Stimulated activated CD8-positive, alpha-beta memory T cell treated with anti-CD3 and anti-CD28 coated beads, Interleukin-2, amount 100 ng/mL, for 48 hours (primary cell): ENCODE measurements at regions not wholly inside any gene's neighbourhood (a gene's known extent, or its start where the extent isn't known, plus 50 kb on each side); places are given as distances from the start of the nearest gene placed in this dataset.

Source experiments
- DNase-seq, 2 donors: peaks; one replicate each; pipeline ENCODE4 v3.0.0-alpha.2; 2020; ENCODE audit warnings: low read depth in 2 of 2

GRCh38 chr18:76573325-76574025 is 78.4 kb upstream of the ZNF516 start:
- DNase-seq, result no peak

GRCh38 chr18:76572518-76573247 is 77.6 kb upstream of the ZNF516 start:
- no peak for DNase-seq

- no peak for DNase-seq
Observed at GRCh38 chr18:76571689-76572088, 76.6 kb upstream of the ZNF516 start.

DNA sequence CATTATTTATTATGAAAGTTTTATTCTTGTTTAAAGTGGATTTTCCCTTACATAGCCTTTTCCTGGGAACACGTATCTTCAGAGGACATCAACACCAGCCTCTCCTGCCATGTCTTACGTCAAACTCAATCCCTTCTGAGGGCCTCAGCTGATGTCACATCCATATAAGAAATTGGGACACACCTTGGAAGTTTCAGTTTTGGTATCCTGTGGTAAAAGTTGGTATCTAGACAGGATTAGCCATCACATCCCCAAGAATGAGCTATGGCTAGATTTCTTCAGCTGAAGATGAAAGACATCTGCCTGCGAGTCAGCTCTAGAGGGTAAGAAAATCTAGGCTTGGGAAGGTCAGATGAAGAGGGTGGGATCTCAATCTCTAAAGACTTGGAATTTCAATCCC is 75.8 kb upstream of the ZNF516 start:
- DNase-seq, result no peak

DNA sequence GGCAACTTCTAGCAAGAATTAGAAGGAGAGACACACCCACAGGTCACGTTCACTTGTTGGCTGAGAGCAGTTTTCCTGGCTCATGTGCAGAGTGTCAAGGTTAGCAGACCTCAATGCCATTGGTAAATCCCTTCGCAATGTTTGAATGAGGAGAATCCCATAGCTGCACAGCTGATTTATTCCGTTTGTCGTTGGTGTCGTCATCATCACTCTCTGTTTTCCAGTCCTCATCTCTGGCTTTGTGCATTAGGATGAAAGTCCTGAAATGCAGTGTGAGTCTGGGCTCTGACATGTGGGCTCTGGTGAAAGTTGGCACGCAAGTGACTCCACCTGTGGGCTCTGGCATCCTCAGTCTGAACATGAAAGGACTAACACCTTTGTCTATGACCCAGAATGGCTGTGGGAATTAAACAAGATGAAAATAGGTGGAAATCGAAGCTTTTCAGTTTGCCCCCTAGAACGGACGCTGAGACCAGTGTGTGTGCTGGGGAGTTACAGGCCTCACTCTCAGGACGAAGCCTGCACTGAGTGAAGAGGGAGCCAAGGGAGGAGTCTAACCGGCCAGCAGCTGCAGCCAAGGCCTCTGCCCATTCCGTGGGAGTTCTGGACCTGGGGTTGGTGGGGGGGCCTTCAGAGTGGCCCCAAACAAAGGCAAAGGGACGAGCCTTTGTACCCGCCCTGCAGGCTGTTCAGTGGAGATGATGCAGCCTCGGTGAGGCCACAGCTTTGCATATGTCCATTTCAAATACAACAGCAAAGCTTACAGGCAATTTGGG is 74.8 kb upstream of the ZNF516 start:
- no peak for DNase-seq

GRCh38 chr18:76568731-76569130 is 73.7 kb upstream of the ZNF516 start:
- no peak for DNase-seq

- DNase-seq, result no peak
Observed at GRCh38 chr18:76567835-76568445, 72.9 kb upstream of the ZNF516 start.

DNA sequence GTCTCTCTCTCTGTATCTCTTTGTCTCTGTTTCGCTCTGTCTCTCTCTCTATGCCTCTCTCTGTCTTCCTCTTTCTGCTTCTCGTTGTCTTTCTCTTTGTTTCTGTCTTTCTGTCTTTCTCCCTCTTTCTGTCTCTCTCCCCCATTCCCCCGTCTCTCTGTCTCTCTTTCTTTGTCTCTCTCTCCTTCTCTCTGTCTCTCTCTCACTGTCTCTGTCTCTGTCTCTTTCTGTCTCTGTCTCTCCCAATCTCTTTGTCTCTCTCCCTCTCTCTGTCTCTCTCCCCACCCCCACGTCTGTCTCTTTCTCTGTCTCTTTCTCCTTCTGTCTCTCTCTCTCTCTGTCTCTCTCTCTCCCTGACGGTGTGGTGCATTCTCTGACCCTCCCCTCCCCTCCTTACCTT is 71.9 kb upstream of the ZNF516 start:
- DNase-seq, result no peak

GRCh38 chr18:76565238-76566173 is 70.5 kb upstream of the ZNF516 start:
- DNase-seq, result no peak

DNA sequence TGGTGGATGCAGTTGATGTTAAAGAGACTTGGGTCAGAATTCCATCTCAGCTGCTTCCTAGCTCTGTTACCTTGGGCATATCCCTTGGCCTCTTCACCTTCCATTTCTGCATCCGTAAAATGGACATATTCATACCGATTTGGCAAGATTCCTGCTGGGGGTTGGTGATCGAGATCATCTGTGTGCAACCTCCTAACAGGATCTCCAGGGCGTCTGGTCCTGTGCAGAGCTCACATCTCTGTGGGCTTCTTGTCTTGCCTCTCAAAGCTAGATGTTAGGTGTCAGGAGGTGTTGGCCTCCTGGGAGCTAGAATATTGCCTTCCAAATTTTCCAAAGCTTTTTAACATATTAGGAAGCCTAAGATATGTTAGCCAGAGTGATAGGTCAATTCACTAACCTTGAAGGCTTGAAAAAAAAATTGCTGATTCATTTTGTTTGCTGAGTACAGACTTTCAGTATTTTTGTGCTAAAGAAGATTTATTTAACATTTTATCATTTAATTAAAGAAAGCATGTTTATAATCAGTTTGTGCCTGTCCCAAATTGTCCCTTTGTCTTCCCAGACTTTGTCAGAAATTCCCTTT is 69.7 kb upstream of the ZNF516 start:
- no peak for DNase-seq

GRCh38 chr18:76564117-76564516 is 69.1 kb upstream of the ZNF516 start:
- no peak for DNase-seq

DNA sequence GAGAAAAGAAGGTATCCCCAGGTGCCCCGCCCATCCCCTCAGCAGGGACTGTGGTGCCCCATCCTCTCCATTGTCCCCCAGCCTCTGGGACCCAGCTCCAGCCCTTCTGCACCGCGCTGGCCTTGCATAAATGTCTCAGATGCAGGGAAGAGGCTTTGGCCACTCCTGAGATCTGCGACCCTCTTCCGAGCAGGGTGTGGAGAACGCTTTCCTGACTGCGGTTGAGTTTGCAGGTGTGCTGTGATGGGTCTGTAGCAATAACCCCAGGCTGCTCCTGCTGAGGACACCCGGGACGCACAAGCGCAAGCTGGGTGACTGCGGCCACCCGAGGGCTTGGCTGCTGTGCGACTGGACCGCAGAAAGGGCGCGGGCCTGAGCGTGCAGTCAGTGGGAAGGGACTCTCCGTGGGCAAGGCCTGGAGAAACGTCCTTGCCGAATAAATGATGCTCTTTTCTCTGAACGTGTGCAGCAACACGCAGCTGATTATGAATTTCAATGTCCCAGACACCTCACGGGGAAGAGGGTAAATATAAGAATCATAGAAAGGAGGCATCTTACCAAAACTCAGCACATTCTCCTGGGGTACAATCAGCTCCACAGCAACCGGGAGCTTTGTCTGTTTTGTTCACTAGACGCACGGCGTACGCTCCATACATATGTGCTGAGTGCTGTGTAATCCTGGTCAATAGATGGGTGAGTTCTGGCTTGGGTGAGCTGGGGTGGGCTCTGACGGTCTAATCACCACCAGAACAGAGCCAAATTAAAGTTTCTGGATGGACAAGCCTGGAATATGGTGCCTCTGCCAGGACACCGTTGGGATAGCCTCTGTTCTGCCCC is 67.5 kb upstream of the ZNF516 start:
- DNase-seq, result no peak

GRCh38 chr18:76558881-76559667 is 64.0 kb upstream of the ZNF516 start:
- no peak for DNase-seq

DNA sequence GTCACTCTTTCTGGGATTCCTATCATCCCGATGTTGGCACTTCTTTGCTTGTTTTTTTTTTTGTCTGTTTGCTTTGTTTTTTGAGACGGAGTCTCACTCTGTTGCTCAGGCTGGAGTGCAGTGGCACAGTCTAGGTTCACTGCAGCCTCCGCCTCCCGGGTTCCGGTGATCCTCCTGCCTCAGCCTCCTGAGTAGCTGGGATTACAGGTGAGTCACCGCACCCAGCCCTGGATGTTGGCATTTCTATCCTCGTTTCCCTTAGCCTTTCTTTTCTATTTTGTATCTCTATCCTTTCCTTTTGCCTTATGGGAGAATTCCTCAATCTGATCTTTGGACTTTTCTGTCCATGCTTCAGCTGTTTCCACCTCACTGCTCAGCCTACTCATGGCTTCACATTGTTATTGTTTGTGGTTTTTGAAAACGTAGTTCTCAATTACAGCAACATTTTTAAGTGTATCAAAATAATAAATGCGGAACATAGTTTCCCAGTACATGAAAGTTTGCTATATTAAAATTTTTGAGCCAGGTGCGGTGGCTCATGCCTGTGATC is 62.1 kb upstream of the ZNF516 start:
- no peak for DNase-seq

DNA sequence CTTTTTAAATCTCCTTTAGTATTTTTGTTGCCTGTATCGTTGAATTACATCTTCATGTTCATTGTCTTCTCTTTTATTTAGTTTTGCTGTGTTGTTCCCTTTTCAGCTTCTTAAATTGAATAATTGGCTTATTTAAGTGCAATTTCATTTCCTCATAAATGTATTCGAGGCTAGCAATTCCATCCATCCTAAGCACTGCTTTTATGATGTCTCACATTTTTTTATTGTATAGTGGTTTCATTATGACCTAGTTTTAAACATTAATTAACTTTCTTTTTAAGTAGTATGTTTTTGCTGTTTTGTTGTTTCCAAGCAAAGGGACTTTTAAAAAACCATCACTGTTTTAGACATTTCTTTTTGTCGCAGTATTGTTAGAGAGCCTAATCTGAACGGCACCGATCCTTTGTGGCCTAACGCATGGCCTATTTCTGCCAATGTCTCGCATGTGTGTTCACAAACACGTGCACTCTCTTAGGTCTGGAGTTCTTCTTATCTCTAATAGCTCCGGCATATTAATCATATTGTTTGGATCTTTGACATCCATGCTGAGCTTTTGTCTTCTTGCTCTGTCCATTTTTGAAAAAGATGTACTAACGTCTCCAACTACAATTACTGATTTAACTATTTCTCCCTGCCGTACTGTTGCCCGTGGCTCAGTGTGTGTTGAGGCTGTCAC is 59.6 kb upstream of the ZNF516 start:
- DNase-seq, result no peak

DNA sequence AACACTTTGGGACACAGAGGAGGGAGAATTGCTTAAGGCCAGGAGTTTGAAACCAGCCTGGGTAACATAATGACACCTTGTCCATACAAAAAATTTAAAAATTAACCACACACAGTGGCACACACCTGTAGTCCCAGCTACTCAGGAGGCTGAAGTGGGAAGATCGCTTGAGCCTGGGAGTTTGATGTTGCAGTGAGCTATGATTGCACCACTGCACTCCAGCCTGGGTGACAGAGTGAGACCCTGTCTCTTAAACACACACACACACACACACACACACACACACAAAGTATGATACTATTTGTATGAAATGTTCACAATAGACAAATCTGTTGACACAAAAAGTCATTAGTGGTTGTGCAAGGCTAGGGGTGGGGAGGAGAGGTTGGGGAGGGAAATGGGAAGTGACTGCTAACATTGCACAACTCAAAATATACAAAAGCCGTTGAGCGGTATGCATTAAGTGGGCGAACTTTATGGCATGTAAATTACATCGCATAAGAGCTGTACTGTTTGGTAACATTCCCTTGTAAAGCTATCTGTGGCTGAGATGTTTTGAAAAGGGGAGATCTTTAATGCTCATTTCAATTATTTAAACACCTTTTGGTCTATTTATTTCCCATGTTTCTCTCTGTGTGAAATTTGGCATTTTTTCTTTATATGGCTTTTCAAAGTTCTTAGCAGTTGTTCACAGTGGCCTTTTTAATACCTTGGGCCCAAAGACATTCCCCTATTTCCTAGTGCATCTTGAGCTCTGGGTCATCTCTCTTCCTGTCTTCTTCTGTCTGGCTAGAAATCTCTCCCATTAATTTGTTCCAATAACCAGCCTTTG is 58.9 kb upstream of the ZNF516 start:
- no peak for DNase-seq

DNA sequence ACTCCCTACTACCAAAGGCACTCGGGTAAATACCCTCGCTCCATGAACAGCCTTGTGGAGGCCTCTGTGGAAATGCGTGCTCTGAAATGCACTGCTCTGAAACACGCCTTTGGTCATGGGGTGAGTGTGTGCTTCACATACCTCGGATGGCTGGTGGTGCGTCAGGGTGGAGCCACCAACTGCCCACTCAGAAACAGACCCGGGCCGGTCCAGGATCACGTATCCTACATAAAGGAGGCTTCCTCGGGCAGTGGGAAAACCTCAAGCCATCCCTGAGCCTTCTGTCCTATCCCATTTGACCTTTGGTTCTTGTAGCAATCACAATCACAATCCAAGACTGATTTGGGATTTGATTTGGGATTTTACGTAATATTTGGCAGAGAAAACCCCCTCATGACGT is 53.5 kb upstream of the ZNF516 start:
- DNase-seq, result no peak
